SK-N-SH (cell line): ENCODE measurements at regions not wholly inside any gene's neighbourhood (a gene's known extent, or its start where the extent isn't known, plus 50 kb on each side); places are given as distances from the start of the nearest gene placed in this dataset.

Experiments
- CTCF ChIA-PET: fragments of 300-600, 350-600 bp; formaldehyde crosslinking; extraction: SDS; loops from one replicate; lab custom pipeline; 2021; lab: Yijun Ruan, JAX
- POLR2A ChIA-PET: fragments of 350-600 bp; sonication (Branson Sonifier 250); formaldehyde crosslinking; extraction: SDS; loops from one replicate; lab custom pipeline; 2020; ENCODE audit warnings: antibody characterized with exemption, inconsistent platforms; lab: Yijun Ruan, JAX
- DNase-seq: peaks from one replicate; pipeline ENCODE4 v3.0.0; 2012
- H2AFZ ChIP-seq: fragments of 200-600 bp; sonication (generic); 2 replicates; pipeline ENCODE4 v1.8.1; 2016; ENCODE audit warnings: antibody characterized with exemption, mild to moderate bottlenecking, low read depth
- H3F3A ChIP-seq: fragments of 200-600 bp; sonication (generic); replicated peaks from 2 replicates; pipeline ENCODE3; 2016; ENCODE audit warnings: antibody characterized with exemption, mild to moderate bottlenecking; ENCODE audit not compliant: insufficient read depth
- H3K27ac ChIP-seq, 2 experiments: fragments of 200-500 bp in 1 of 2; fragments of 200-600 bp in 1 of 2; sonication (Bioruptor generic) in 1 of 2; sonication (generic), shearing (Covaris generic) in 1 of 2; 2 replicates each; pipeline versions ENCODE4 v1.5.1 to v1.6.1; 2014 to 2016; ENCODE audit warnings: low read depth in 2 of 2, inconsistent platforms in 1 of 2, low read length in 1 of 2, mild to moderate bottlenecking in 1 of 2, mixed read lengths in 1 of 2
- H3K27me3 ChIP-seq: fragments of 200-600 bp; sonication (generic), shearing (Covaris generic); 2 replicates; pipeline ENCODE4 v1.6.1; 2016; ENCODE audit warnings: mixed run types; ENCODE audit not compliant: insufficient read depth
- H3K36me3 ChIP-seq, 2 experiments: fragments of 200-500 bp in 1 of 2; fragments of 200-600 bp in 1 of 2; sonication (Bioruptor generic) in 1 of 2; sonication (generic) in 1 of 2; replicated peaks in 1 of 2; 2 replicates each; pipeline versions ENCODE3 to v1.5.1; 2014 to 2016; ENCODE audit warnings: low read length in 1 of 2, mild to moderate bottlenecking in 1 of 2; ENCODE audit not compliant: insufficient read depth in 2 of 2, control insufficient read depth in 1 of 2
- H3K4me1 ChIP-seq, 2 experiments: fragments of 200-500 bp in 1 of 2; fragments of 200-600 bp in 1 of 2; sonication (Bioruptor generic) in 1 of 2; sonication (generic), shearing (Covaris generic) in 1 of 2; 2 replicates each; pipeline versions ENCODE4 v1.5.1 to v1.6.1; 2014 to 2016; ENCODE audit warnings: low read depth in 1 of 2, low read length in 1 of 2, mixed run types in 1 of 2; ENCODE audit not compliant: insufficient read depth in 2 of 2, control insufficient read depth in 1 of 2
- H3K4me2 ChIP-seq: fragments of 200-600 bp; sonication (generic), shearing (Covaris generic); 2 replicates; pipeline ENCODE4 v1.6.1; 2017; ENCODE audit warnings: mixed run types
- H3K4me3 ChIP-seq, 2 experiments: fragments of 200-500 bp in 1 of 2; fragments of 200-600 bp in 1 of 2; sonication (Bioruptor generic) in 1 of 2; sonication (generic), shearing (Covaris generic) in 1 of 2; 2 replicates each; pipeline versions ENCODE4 v1.5.1 to v1.8.1; 2014 to 2016; ENCODE audit warnings: low read depth in 2 of 2, inconsistent platforms in 1 of 2, low read length in 1 of 2, mild to moderate bottlenecking in 1 of 2, mixed read lengths in 1 of 2, moderate library complexity in 1 of 2
- H3K79me2 ChIP-seq: fragments of 200-600 bp; sonication (generic); 2 replicates; pipeline ENCODE4 v1.8.1; 2017; ENCODE audit warnings: mild to moderate bottlenecking; ENCODE audit not compliant: insufficient read depth
- H3K9ac ChIP-seq: fragments of 200-600 bp; sonication (generic); 2 replicates; pipeline ENCODE4 v1.6.1; 2017; ENCODE audit warnings: mixed run types
- H3K9me2 ChIP-seq: fragments of 200-600 bp; sonication (generic); 2 replicates; pipeline ENCODE4 v1.6.1; 2017; ENCODE audit warnings: mixed run types
- H3K9me3 ChIP-seq: fragments of 200-600 bp; sonication (generic); 2 replicates; pipeline ENCODE4 v1.6.1; 2017; ENCODE audit warnings: mixed run types, mild to moderate bottlenecking, moderate library complexity
- H4K20me1 ChIP-seq: fragments of 200-600 bp; sonication (generic); 2 replicates; pipeline ENCODE4 v1.6.1; 2017; ENCODE audit warnings: mild to moderate bottlenecking, mixed run types; ENCODE audit not compliant: insufficient read depth
- EP300 ChIP-seq, 2 experiments: IDR thresholded peaks; 2 replicates each; pipeline versions ENCODE4 v1.4.0 to v1.6.1; 2012; ENCODE audit warnings: borderline replicate concordance in 1 of 2, low read depth in 1 of 2, low read length in 1 of 2
- FOSL2 ChIP-seq: IDR thresholded peaks from 2 replicates; pipeline ENCODE4 v1.4.0; 2012; ENCODE audit warnings: low read depth, mild to moderate bottlenecking, moderate library complexity, borderline replicate concordance
- FOXM1 ChIP-seq: IDR thresholded peaks from 2 replicates; pipeline ENCODE4 v1.4.0; 2012; ENCODE audit warnings: low read depth, mild to moderate bottlenecking
- IRF3 ChIP-seq: fragments of 150-350 bp; IDR thresholded peaks from 2 replicates; pipeline ENCODE4 v1.6.1; 2016; ENCODE audit warnings: mild to moderate bottlenecking, low read depth, low read length
- JUND ChIP-seq: IDR thresholded peaks from 2 replicates; pipeline ENCODE4 v1.4.0; 2012
- MAX ChIP-seq: IDR thresholded peaks from 2 replicates; pipeline ENCODE4 v1.4.0; 2012; ENCODE audit warnings: low read depth
- PBX3 ChIP-seq: IDR thresholded peaks from 2 replicates; pipeline ENCODE4; 2012
- RAD21 ChIP-seq: IDR thresholded peaks from 2 replicates; pipeline ENCODE4 v1.6.1; 2012; ENCODE audit warnings: mild to moderate bottlenecking, low read length
- RCOR1 ChIP-seq: fragments of 150-350 bp; IDR thresholded peaks from 2 replicates; pipeline ENCODE4 v1.6.1; 2017; ENCODE audit warnings: antibody characterized with exemption, low read length
- TEAD4 ChIP-seq: IDR thresholded peaks from 2 replicates; pipeline ENCODE4 v1.4.0; 2012; ENCODE audit warnings: mild to moderate bottlenecking, borderline replicate concordance; ENCODE audit not compliant: insufficient read depth
- USF1 ChIP-seq: IDR thresholded peaks from 2 replicates; pipeline ENCODE4 v1.4.0; 2012; ENCODE audit warnings: low read depth, borderline replicate concordance
- YY1 ChIP-seq: IDR thresholded peaks from 2 replicates; pipeline ENCODE4 v1.4.0; 2012; ENCODE audit warnings: low read depth, mild to moderate bottlenecking
- WGBS: methylation state at CpG from one replicate; pipeline ENCODE4 v1.1.6; 2017; ENCODE audit warnings: low lambda C conversion rate; 5-methylcytosine and 5-hydroxymethylcytosine counted together

- no peak for TF ChIP-seq RCOR1
- TF ChIP-seq JUND: no peak
- TF ChIP-seq FOXM1: no peak
- TF ChIP-seq YY1: no peak
- TF ChIP-seq MAX: no peak
- TF ChIP-seq TEAD4: no peak
- TF ChIP-seq FOSL2: no peak
- no peak for TF ChIP-seq USF1
These were observed 113.3 kb downstream of the HPGD start (continued) for GRCh38 chr4:174408841-174409552.

GRCh38 chr4:174406383-174406782, 115.9 kb downstream of the HPGD start:
- Histone ChIP-seq H3K4me2 (no peak overlapping the region), H3F3A (no peaks in the 10 kb centered on the region), H3K27ac (no peak overlapping the region), H3K79me2 (no peaks in the 10 kb centered on the region), H3K27me3 (no peaks in the 10 kb centered on the region), H3K9me2 (no peaks in the 10 kb centered on the region), H3K9ac (no peak overlapping the region), H3K36me3 (no peaks in the 10 kb centered on the region), H3K4me3 (no peak overlapping the region), H3K4me1 (no peaks in the 10 kb centered on the region), H2AFZ (no peak overlapping the region), H3K9me3 (no peaks in the 10 kb centered on the region), H4K20me1 (no peaks in the 10 kb centered on the region)
- POLR2A ChIA-PET: no interaction called here
- CTCF ChIA-PET: no interaction called here
- WGBS: 14% methylated on average over 3 of the region's 3 CpGs
- DNase-seq: no peak
- TF ChIP-seq PBX3 (no peak), IRF3 (no peak), EP300 (IDR thresholded peaks at IDR 0.05; ENCODE audit: borderline replicate concordance in 1 of 2, low read depth in 1 of 2, low read length in 1 of 2) (no peak)

- Histone ChIP-seq H3K9ac (no peak overlapping the region), H3K9me2 (no peaks in the 10 kb centered on the region), H3K36me3 (no peaks in the 10 kb centered on the region), H3K79me2 (no peaks in the 10 kb centered on the region), H3K4me1 (no peaks in the 10 kb centered on the region), H3F3A (no peaks in the 10 kb centered on the region), H3K9me3 (no peaks in the 10 kb centered on the region), H2AFZ (no peak overlapping the region), H3K27me3 (no peaks in the 10 kb centered on the region), H3K27ac (no peak overlapping the region), H3K4me3 (no peak overlapping the region), H4K20me1 (no peaks in the 10 kb centered on the region), H3K4me2 (no peak overlapping the region)
- ChIA-PET CTCF (no interaction called here), POLR2A (no interaction called here)
- WGBS: 26% methylated on average over 3 of the region's 3 CpGs
- TF ChIP-seq RAD21: no peak
- DNase-seq: no peak
These were observed 116.4 kb downstream of the HPGD start for GRCh38 chr4:174405923-174406322.
